AG04450 (cell line): ENCODE measurements at regions not wholly inside any gene's neighbourhood (a gene's known extent, or its start where the extent isn't known, plus 50 kb on each side); places are given as distances from the start of the nearest gene placed in this dataset.

Source experiments
- CTCF ChIA-PET: fragments of 300-600, 350-600 bp; formaldehyde crosslinking; extraction: SDS; loops from one replicate; lab custom pipeline; 2022; ENCODE audit warnings: antibody characterized with exemption, inconsistent platforms; lab: Charles Lee
- POLR2A ChIA-PET: fragments of 350-600 bp; formaldehyde crosslinking; extraction: SDS; loops from one replicate; lab custom pipeline; 2021; ENCODE audit warnings: antibody characterized with exemption, inconsistent platforms; lab: Yijun Ruan, JAX
- DNase-seq: peaks from one replicate; pipeline ENCODE4 v3.0.0-alpha.2; 2011; ENCODE audit warnings: low read depth, low spot score
- H3K27ac ChIP-seq: one replicate; pipeline ENCODE4 v1.5.1; 2012; ENCODE audit warnings: low read depth, low read length, control low read depth
- H3K27me3 ChIP-seq: one replicate; pipeline ENCODE4 v1.6.0; 2012; ENCODE audit warnings: low read length; ENCODE audit not compliant: control insufficient read depth, insufficient read depth
- H3K4me3 ChIP-seq: 2 replicates; pipeline ENCODE4 v1.5.1; 2011; ENCODE audit warnings: mild to moderate bottlenecking, low read depth, low read length, control low read depth
- H3K9me3 ChIP-seq: 2 replicates; pipeline ENCODE4 v1.5.1; 2012; ENCODE audit warnings: low read length; ENCODE audit not compliant: control insufficient read depth, insufficient read depth
- TF ChIP-seq, protein P1 (sequence below): IDR thresholded peaks from 2 replicates; pipeline ENCODE4 v1.5.1; 2011; ENCODE audit warnings: low read depth, low read length, control low read depth, inconsistent platforms

- POLR2A ChIA-PET, result no interaction called here
- CTCF ChIA-PET, result no interaction called here
These were observed 85.7 kb upstream of the EPHA4 start for GRCh38 chr2:221657806-221658205.

DNA sequence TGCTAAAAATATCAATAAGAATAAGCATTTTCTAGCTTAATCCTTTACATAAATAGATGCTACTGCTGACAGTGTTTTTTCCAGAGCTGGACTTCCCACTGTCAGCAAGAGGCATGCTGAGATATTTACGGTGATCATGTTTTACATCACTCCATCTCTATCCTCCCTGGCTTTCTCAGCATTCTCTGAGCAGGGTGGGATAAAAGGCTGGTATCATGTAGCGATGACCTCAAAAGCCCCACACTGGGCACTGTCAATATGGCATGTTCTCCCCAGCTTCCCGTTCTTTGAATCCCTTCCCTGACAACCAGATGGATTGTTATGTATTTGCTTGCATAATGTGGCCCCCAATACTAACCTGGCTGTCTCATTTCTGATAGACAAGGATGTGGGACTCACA, 83.2 kb upstream of the EPHA4 start:
- Histone ChIP-seq H3K27me3 (no peaks in the 10 kb centered on the region), H3K9me3 (no peaks in the 10 kb centered on the region), H3K27ac (no peak overlapping the region), H3K4me3 (no peak overlapping the region)
- no peak for DNase-seq
- ChIA-PET CTCF (no interaction called here), POLR2A (no interaction called here)
- TF ChIP-seq, protein P1, sequence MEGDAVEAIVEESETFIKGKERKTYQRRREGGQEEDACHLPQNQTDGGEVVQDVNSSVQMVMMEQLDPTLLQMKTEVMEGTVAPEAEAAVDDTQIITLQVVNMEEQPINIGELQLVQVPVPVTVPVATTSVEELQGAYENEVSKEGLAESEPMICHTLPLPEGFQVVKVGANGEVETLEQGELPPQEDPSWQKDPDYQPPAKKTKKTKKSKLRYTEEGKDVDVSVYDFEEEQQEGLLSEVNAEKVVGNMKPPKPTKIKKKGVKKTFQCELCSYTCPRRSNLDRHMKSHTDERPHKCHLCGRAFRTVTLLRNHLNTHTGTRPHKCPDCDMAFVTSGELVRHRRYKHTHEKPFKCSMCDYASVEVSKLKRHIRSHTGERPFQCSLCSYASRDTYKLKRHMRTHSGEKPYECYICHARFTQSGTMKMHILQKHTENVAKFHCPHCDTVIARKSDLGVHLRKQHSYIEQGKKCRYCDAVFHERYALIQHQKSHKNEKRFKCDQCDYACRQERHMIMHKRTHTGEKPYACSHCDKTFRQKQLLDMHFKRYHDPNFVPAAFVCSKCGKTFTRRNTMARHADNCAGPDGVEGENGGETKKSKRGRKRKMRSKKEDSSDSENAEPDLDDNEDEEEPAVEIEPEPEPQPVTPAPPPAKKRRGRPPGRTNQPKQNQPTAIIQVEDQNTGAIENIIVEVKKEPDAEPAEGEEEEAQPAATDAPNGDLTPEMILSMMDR, result no peak

More at GRCh38 chr2:221657806-221658205, 85.7 kb upstream of the EPHA4 start:
- Histone ChIP-seq H3K9me3 (no peaks in the 10 kb centered on the region), H3K27ac (no peak overlapping the region), H3K27me3 (no peaks in the 10 kb centered on the region), H3K4me3 (no peak overlapping the region)
- no peak for DNase-seq
- TF ChIP-seq, protein P1, result no peak

DNA sequence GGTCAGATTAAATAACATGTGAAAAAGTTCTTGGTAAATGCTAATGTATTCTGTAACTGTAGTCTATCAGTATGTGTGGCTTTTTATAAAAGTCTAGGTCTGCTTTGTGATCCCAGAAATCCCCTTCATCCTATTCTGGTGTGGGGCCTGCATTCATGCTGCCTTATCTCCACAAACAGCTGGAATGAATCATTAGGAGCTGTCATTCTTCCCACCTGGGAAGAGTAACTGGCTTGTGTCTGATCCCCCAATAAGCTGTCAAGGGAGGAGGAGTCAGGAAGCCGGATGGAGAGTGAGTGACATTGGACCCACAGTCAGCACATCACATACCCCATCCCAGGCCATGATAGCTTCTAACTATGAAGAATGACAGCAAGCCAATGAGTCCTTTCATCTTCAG, 81.1 kb upstream of the EPHA4 start:
- ChIA-PET CTCF (no interaction called here), POLR2A (no interaction called here)
- H3K9me3 ChIP-seq, result no peaks in the 10 kb centered on the region
- TF ChIP-seq, protein P1, result no peak
- no peak overlapping the region for H3K27ac ChIP-seq
- no peak overlapping the region for H3K4me3 ChIP-seq
- DNase-seq, result no peak
- H3K27me3 ChIP-seq, result no peaks in the 10 kb centered on the region

- no peak overlapping the region for H3K4me3 ChIP-seq
- TF ChIP-seq, protein P1, result no peak
- no peaks in the 10 kb centered on the region for H3K27me3 ChIP-seq
- no peak overlapping the region for H3K27ac ChIP-seq
- DNase-seq, result no peak
- ChIA-PET POLR2A (no interaction called here), CTCF (no interaction called here)
- no peaks in the 10 kb centered on the region for H3K9me3 ChIP-seq
These were observed 77.1 kb upstream of the EPHA4 start for GRCh38 chr2:221649051-221649775.

DNA sequence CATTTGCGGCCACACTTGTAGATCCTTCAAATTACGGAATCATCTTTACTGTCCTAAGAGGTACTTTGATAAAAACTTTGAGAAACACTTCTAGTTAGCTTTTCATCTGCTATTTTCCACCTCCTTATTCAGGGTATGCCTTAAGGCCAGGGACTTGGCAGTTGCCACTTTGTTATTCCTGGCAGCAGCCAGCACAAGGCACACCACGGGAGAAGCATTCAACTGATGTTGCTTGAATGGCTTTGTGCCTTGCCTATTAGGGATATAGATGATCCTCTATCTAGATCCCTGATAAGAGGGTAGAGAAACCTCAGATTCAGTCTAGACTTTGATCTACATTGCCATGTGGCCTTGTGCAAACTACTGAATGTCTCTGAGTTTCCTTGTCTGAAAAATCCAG, 70.3 kb upstream of the EPHA4 start:
- H3K27ac ChIP-seq, result no peak overlapping the region
- CTCF ChIA-PET, result no interaction called here
- H3K27me3 ChIP-seq, result no peaks in the 10 kb centered on the region
- no peaks in the 10 kb centered on the region for H3K9me3 ChIP-seq
- no peak for DNase-seq
- TF ChIP-seq, protein P1, result no peak
- POLR2A ChIA-PET, result no interaction called here
- no peak overlapping the region for H3K4me3 ChIP-seq
